Mesenchymal stem cell (in vitro differentiated cells and primary cell): ENCODE measurements at regions not wholly inside any gene's neighbourhood (a gene's known extent, or its start where the extent isn't known, plus 50 kb on each side); places are given as distances from the start of the nearest gene placed in this dataset.
"Not testable (repeated sequence)": the region's sequence is repeated elsewhere in the genome, so short reads cannot be mapped to it uniquely, and the experiment has no call there.

Experiments
- DNase-seq: peaks from one replicate; pipeline ENCODE4 v3.0.0-alpha.2; 2013
- H2AFZ ChIP-seq: one replicate; pipeline ENCODE4 v1.6.1; 2013; ENCODE audit warnings: low read depth, mild to moderate bottlenecking, control low read depth, inconsistent platforms, low read length, moderate library complexity
- H2AK5ac ChIP-seq: 2 replicates; pipeline ENCODE4 v1.6.1; 2013; ENCODE audit warnings: low read length, moderate library complexity, mild to moderate bottlenecking, inconsistent platforms; ENCODE audit not compliant: severe bottlenecking
- H2BK120ac ChIP-seq: one replicate; pipeline ENCODE4 v1.6.1; 2013; ENCODE audit warnings: low read depth, mild to moderate bottlenecking, inconsistent platforms, low read length, moderate library complexity
- H2BK12ac ChIP-seq, 2 experiments: one replicate each; pipeline ENCODE4 v1.6.1; 2013; ENCODE audit warnings: inconsistent platforms in 2 of 2, low read length in 2 of 2, mild to moderate bottlenecking in 2 of 2, moderate library complexity in 2 of 2, control low read depth in 1 of 2
- H2BK15ac ChIP-seq: one replicate; pipeline ENCODE4 v1.6.1; 2013; ENCODE audit warnings: mild to moderate bottlenecking, low read depth, inconsistent platforms; ENCODE audit not compliant: poor library complexity, severe bottlenecking
- H2BK5ac ChIP-seq: 2 replicates; pipeline ENCODE4 v1.6.1; 2013; ENCODE audit warnings: low read depth, mild to moderate bottlenecking, low read length, control low read depth, inconsistent platforms; ENCODE audit not compliant: poor library complexity, severe bottlenecking
- H3K14ac ChIP-seq, 2 experiments: one replicate each; pipeline ENCODE4 v1.6.1; 2013; ENCODE audit warnings: inconsistent platforms in 2 of 2, low read length in 2 of 2, control low read depth in 1 of 2, mild to moderate bottlenecking in 1 of 2, moderate library complexity in 1 of 2
- H3K18ac ChIP-seq, 2 experiments: one replicate each; pipeline ENCODE4 v1.6.1; 2013; ENCODE audit warnings: inconsistent platforms in 2 of 2, low read length in 2 of 2, control low read depth in 1 of 2, low read depth in 1 of 2, mild to moderate bottlenecking in 1 of 2
- H3K23ac ChIP-seq, 2 experiments: one replicate each; pipeline ENCODE4 v1.6.1; 2013; ENCODE audit warnings: inconsistent platforms in 2 of 2, low read length in 2 of 2, mild to moderate bottlenecking in 2 of 2, moderate library complexity in 2 of 2, control low read depth in 1 of 2
- H3K27ac ChIP-seq: 2 replicates; pipeline ENCODE4 v1.5.1; 2013; ENCODE audit warnings: mild to moderate bottlenecking, moderate library complexity, low read length, control low read depth, inconsistent platforms; ENCODE audit not compliant: poor library complexity, severe bottlenecking
- H3K27me3 ChIP-seq, 2 experiments: 2 replicates each; pipeline versions ENCODE4 v1.6.1 to v1.7.0; 2013; ENCODE audit warnings: low read length in 2 of 2, mild to moderate bottlenecking in 2 of 2, moderate library complexity in 2 of 2, control low read depth in 1 of 2, inconsistent platforms in 1 of 2; ENCODE audit not compliant: control insufficient read depth in 1 of 2, insufficient read depth in 1 of 2
- H3K36me3 ChIP-seq, 2 experiments: 2 replicates each; pipeline versions ENCODE4 v1.6.1 to v1.7.0; 2013; ENCODE audit warnings: low read length in 2 of 2, control low read depth in 1 of 2, inconsistent platforms in 1 of 2, low read depth in 1 of 2, mild to moderate bottlenecking in 1 of 2; ENCODE audit not compliant: insufficient read depth in 2 of 2, control insufficient read depth in 1 of 2
- H3K4ac ChIP-seq, 2 experiments: one replicate each; pipeline ENCODE4 v1.6.1; 2013; ENCODE audit warnings: inconsistent platforms in 2 of 2, low read length in 2 of 2, mild to moderate bottlenecking in 2 of 2, moderate library complexity in 2 of 2, control low read depth in 1 of 2, low read depth in 1 of 2
- H3K4me1 ChIP-seq: 2 replicates; pipeline ENCODE4 v1.6.1; 2013; ENCODE audit warnings: low read depth, low read length, control low read depth; ENCODE audit not compliant: control insufficient read depth, insufficient read depth
- H3K4me2 ChIP-seq: 2 replicates; pipeline ENCODE4 v1.6.1; 2013; ENCODE audit warnings: low read length, mild to moderate bottlenecking, inconsistent platforms; ENCODE audit not compliant: poor library complexity, severe bottlenecking
- H3K4me3 ChIP-seq, 2 experiments: 2 replicates each; pipeline versions ENCODE4 v1.5.1 to v1.7.0; 2013; ENCODE audit warnings: low read length in 2 of 2, mild to moderate bottlenecking in 2 of 2, control low read depth in 1 of 2, low read depth in 1 of 2; ENCODE audit not compliant: insufficient read depth in 1 of 2
- H3K79me1 ChIP-seq: replicated peaks from 2 replicates; pipeline ENCODE4 v1.6.1; 2013; ENCODE audit warnings: mild to moderate bottlenecking, control low read depth, low read length, inconsistent platforms; ENCODE audit not compliant: poor library complexity, severe bottlenecking
- H3K9ac ChIP-seq: 2 replicates; pipeline ENCODE4 v1.7.0; 2013; ENCODE audit warnings: mild to moderate bottlenecking, low read length, moderate library complexity
- H3K9me3 ChIP-seq: 2 replicates; pipeline ENCODE4 v1.7.0; 2013; ENCODE audit warnings: mild to moderate bottlenecking, low read length; ENCODE audit not compliant: control insufficient read depth
- H4K8ac ChIP-seq: one replicate; pipeline ENCODE4 v1.6.1; 2013; ENCODE audit warnings: inconsistent platforms, mild to moderate bottlenecking, low read length, moderate library complexity
- H4K91ac ChIP-seq: one replicate; pipeline ENCODE4 v1.6.1; 2013; ENCODE audit warnings: mild to moderate bottlenecking, low read length, inconsistent platforms
- WGBS: methylation state at CpG from one replicate; pipeline ENCODE4 v1.1.7; 2013; ENCODE audit warnings: mixed read lengths; 5-methylcytosine and 5-hydroxymethylcytosine counted together

DNA sequence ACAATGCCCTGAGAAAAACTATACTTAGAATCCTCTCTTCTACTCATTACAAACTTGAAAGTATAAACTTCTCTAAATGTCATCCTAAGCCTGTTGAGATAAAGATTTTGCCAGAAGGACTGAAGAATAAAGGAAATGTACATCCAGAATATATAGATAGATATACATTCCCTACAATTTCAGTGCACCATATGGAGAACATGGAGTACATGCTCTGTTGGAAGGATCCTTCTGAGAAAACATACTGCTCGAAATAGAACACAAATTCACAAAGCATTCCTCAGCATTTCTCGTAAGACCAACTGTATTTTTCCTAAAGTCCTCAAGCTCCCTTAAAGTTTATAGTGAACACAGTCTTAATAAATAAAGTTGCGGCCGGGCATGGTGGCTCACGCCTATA, 69.7 kb upstream of the RASA1 start:
- DNase-seq = no peak
- Histone ChIP-seq H3K27ac (no peak overlapping the region), H3K9ac (no peak overlapping the region), H2AFZ (no peak overlapping the region), H3K23ac (no peak overlapping the region), H2BK120ac (no peak overlapping the region), H2BK5ac (no peak overlapping the region), H2BK15ac (no peak overlapping the region), H3K14ac (no peak overlapping the region), H3K9me3 (no peaks in the 10 kb centered on the region), H3K4me3 (no peak overlapping the region), H2BK12ac (no peak overlapping the region), H3K4me2 (no peak overlapping the region), H3K4ac (no peak overlapping the region), H3K79me1 (no peaks in the 10 kb centered on the region), H3K27me3 (no peaks in the 10 kb centered on the region), H3K36me3 (no peaks in the 10 kb centered on the region), H4K91ac (no peak overlapping the region), H3K18ac (no peak overlapping the region), H3K4me1 (peaks cover 2% of the 10 kb centered on the region), H4K8ac (no peak overlapping the region), H2AK5ac (no peak overlapping the region)
- 90% methylated on average over 1 of the region's 5 CpGs for WGBS

DNA sequence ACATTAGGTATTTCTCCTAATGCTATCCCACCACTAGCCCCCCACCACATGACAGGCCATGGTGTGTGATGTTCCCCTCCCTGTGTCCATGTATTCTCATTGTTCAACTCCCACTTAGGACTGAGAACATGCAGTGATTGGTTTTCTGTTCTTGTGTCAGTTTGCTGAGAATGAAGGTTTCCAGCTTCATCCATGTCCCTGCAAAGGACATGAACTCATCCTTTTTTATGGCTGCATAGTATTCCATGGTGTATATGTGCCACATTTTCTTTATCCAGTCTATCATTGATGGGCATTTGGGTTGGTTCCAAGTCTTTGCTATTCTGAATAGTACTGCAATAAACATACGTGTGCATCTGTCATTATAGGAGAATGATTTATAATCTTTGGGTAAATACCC, 68.4 kb upstream of the RASA1 start:
- not testable (repeated sequence) for H3K27ac ChIP-seq, DNase-seq, H4K8ac ChIP-seq, H2AK5ac ChIP-seq, H3K14ac ChIP-seq, H3K27me3 ChIP-seq, H3K4me2 ChIP-seq, H3K36me3 ChIP-seq, H2BK15ac ChIP-seq, H3K4me1 ChIP-seq, H3K9ac ChIP-seq, H4K91ac ChIP-seq, H3K23ac ChIP-seq, H3K18ac ChIP-seq, H3K4ac ChIP-seq, H2BK5ac ChIP-seq, H3K9me3 ChIP-seq, H3K4me3 ChIP-seq, H3K79me1 ChIP-seq, H2BK12ac ChIP-seq, H2AFZ ChIP-seq, H2BK120ac ChIP-seq
- no CpG with 5 or more reads among the region's 1 CpG for WGBS

DNA sequence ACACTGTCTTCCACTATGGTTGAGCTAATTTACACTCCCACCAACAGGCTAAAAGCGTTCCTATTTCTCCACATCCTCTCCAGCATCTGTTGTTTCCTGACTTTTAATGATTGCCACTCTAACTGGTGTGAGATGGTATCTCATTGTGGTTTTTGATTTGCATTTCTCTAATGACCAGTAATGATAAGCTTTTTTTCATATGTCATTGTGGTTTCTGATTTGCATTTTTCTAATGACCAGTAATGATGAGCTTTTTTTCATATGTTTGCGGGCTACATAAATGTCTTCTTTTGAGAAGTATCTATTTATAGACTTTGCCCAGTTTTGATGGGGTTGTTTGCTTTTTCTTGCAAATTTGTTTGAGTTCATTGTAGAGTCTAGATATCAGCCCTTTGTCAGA, 68.0 kb upstream of the RASA1 start:
- H3K4me3 ChIP-seq, H3K79me1 ChIP-seq, H3K4me2 ChIP-seq, H3K14ac ChIP-seq, H3K9ac ChIP-seq, H2AFZ ChIP-seq, H3K27ac ChIP-seq, H3K4me1 ChIP-seq, H2BK5ac ChIP-seq, H3K36me3 ChIP-seq, H4K8ac ChIP-seq, H3K27me3 ChIP-seq, H2BK120ac ChIP-seq, H2BK15ac ChIP-seq, H3K4ac ChIP-seq, H4K91ac ChIP-seq, H2BK12ac ChIP-seq, H3K23ac ChIP-seq, H2AK5ac ChIP-seq, DNase-seq, H3K9me3 ChIP-seq, H3K18ac ChIP-seq: not testable (repeated sequence)
- 100% methylated on average over 1 of the region's 2 CpGs for WGBS

DNA sequence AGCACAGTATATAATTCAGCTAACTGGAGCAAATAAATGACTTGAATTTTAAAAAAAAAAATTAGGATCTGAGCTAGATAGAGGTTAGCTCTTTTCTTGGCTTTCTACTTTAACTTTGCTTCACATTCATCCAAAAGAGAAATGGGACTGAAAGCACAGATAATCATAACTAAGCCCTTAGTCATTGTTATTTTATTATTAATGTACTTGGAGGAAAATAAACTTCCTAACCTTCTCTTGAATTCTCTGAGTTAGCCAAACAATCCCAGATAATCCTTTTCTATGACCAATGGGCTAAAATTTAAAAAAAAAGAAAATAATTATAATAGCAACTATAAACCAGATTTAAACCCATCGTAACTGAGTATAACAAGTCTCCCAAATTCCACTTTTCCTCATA, 57.6 kb upstream of the RASA1 start:
- no peak overlapping the region for H3K4me2 ChIP-seq
- H3K23ac ChIP-seq = no peak overlapping the region

More for the DNA sequence above, 57.6 kb upstream of the RASA1 start:
- Histone ChIP-seq H2AFZ (no peak overlapping the region), H4K91ac (no peak overlapping the region), H3K4me1 (no peaks in the 10 kb centered on the region), H3K79me1 (no peaks in the 10 kb centered on the region), H3K27me3 (no peaks in the 10 kb centered on the region), H3K18ac (no peak overlapping the region), H2BK5ac (no peak overlapping the region), H2AK5ac (no peak overlapping the region), H3K14ac (no peak overlapping the region), H4K8ac (no peak overlapping the region), H3K27ac (no peak overlapping the region), H3K9me3 (no peaks in the 10 kb centered on the region), H3K9ac (no peak overlapping the region), H3K4me3 (no peak overlapping the region), H3K4ac (no peak overlapping the region), H2BK15ac (no peak overlapping the region), H2BK12ac (no peak overlapping the region), H2BK120ac (no peak overlapping the region), H3K36me3 (no peaks in the 10 kb centered on the region)
- WGBS = no CpG with 5 or more reads among the region's 1 CpG
- no peak for DNase-seq
